Mammary epithelial cell (primary cell): ENCODE measurements at regions not wholly inside any gene's neighbourhood (a gene's known extent, or its start where the extent isn't known, plus 50 kb on each side); places are given as distances from the start of the nearest gene placed in this dataset.

ENCODE experiments used
- CTCF ChIP-seq, 2 donors: IDR thresholded peaks in 1 of 2; conservative IDR thresholded peaks in 1 of 2; 2 replicates each; pipeline ENCODE4 v1.5.1; 2011 to 2012; ENCODE audit warnings: inconsistent platforms in 2 of 2, low read length in 2 of 2, mild to moderate bottlenecking in 2 of 2, control low read depth in 1 of 2, low read depth in 1 of 2; ENCODE audit not compliant: insufficient read depth in 1 of 2; ENCODE audit errors: extremely low read depth in 1 of 2
- EZH2 ChIP-seq: IDR thresholded peaks from 2 replicates; pipeline ENCODE4 v1.6.1; 2012; ENCODE audit warnings: low read length, inconsistent platforms, borderline replicate concordance

DNA sequence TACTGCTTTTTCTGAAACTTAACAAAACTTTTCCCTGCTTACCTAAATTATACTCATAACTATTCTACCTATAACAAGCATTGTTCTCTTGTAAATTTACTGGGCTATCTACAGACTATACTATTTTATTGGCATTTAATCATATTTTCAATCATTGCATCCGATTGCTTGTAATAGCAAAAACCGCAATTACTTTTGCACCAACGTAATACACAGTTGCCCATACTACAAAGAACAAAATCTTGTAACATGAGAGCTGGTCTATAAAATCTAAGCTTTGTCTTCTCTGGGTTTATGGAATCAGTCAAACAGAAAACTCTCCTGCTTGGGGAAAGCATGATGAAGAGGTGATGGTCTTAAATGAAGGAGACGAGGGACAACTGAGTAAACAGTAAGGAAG, 463.4 kb upstream of the ST6GAL2 start:
- TF ChIP-seq EZH2 (no peak), CTCF (conservative IDR thresholded peaks at IDR 0.05 in 1 of 2, IDR thresholded peaks at IDR 0.05 in 1 of 2; ENCODE audit: extremely low read depth in 1 of 2, insufficient read depth in 1 of 2, low read depth in 1 of 2, low read length in 2 of 2) (no peak)
